HUES6 (cell line): ENCODE measurements at regions not wholly inside any gene's neighbourhood (a gene's known extent, or its start where the extent isn't known, plus 50 kb on each side); places are given as distances from the start of the nearest gene placed in this dataset.

Source experiments
- H3K27ac ChIP-seq: 2 replicates; pipeline ENCODE4 v1.7.0; 2013; ENCODE audit warnings: low read depth, mild to moderate bottlenecking, low read length, inconsistent platforms
- H3K27me3 ChIP-seq: 2 replicates; pipeline ENCODE4 v1.6.1; 2013; ENCODE audit warnings: low read length; ENCODE audit not compliant: control insufficient read depth, insufficient read depth
- H3K36me3 ChIP-seq: 2 replicates; pipeline ENCODE4 v1.6.1; 2013; ENCODE audit warnings: low read length; ENCODE audit not compliant: control insufficient read depth, insufficient read depth
- H3K4me1 ChIP-seq: 2 replicates; pipeline ENCODE4 v1.6.1; 2013; ENCODE audit warnings: low read length; ENCODE audit not compliant: control insufficient read depth, insufficient read depth
- H3K4me3 ChIP-seq: 2 replicates; pipeline ENCODE4 v1.5.1; 2013; ENCODE audit warnings: low read depth, low read length
- H3K9ac ChIP-seq: one replicate; pipeline ENCODE4 v1.6.1; 2013; ENCODE audit warnings: mild to moderate bottlenecking, low read length
- H3K9me3 ChIP-seq: 2 replicates; pipeline ENCODE4 v1.6.1; 2013; ENCODE audit warnings: low read depth, low read length; ENCODE audit not compliant: control insufficient read depth, insufficient read depth

GRCh38 chr17:71480099-71480498 is 640.7 kb upstream of the SOX9 start:
- H3K4me1 ChIP-seq = no peaks in the 10 kb centered on the region
- H3K4me3 ChIP-seq = no peak overlapping the region
- H3K27ac ChIP-seq = no peak overlapping the region
- no peaks in the 10 kb centered on the region for H3K27me3 ChIP-seq
- no peak overlapping the region for H3K9ac ChIP-seq
- H3K36me3 ChIP-seq = no peaks in the 10 kb centered on the region
- H3K9me3 ChIP-seq = no peaks in the 10 kb centered on the region

- Histone ChIP-seq H3K9ac (no peak overlapping the region), H3K27ac (no peak overlapping the region)
Measured at GRCh38 chr17:71482625-71483024, 638.2 kb upstream of the SOX9 start.

GRCh38 chr17:71484546-71484945 is 636.3 kb upstream of the SOX9 start:
- Histone ChIP-seq H3K4me1 (no peaks in the 10 kb centered on the region), H3K27me3 (no peaks in the 10 kb centered on the region), H3K9ac (no peak overlapping the region), H3K4me3 (no peak overlapping the region), H3K36me3 (no peaks in the 10 kb centered on the region), H3K27ac (no peak overlapping the region), H3K9me3 (no peaks in the 10 kb centered on the region)

More at GRCh38 chr17:71482625-71483024, 638.2 kb upstream of the SOX9 start:
- no peaks in the 10 kb centered on the region for H3K27me3 ChIP-seq
- no peaks in the 10 kb centered on the region for H3K9me3 ChIP-seq
- no peaks in the 10 kb centered on the region for H3K4me1 ChIP-seq
- no peak overlapping the region for H3K4me3 ChIP-seq
- no peaks in the 10 kb centered on the region for H3K36me3 ChIP-seq

- H3K9me3 ChIP-seq = no peaks in the 10 kb centered on the region
- no peak overlapping the region for H3K4me3 ChIP-seq
- no peak overlapping the region for H3K9ac ChIP-seq
- no peaks in the 10 kb centered on the region for H3K4me1 ChIP-seq
- no peak overlapping the region for H3K27ac ChIP-seq
- H3K36me3 ChIP-seq = no peaks in the 10 kb centered on the region
- H3K27me3 ChIP-seq = no peaks in the 10 kb centered on the region
Measured at GRCh38 chr17:71485426-71485825, 635.4 kb upstream of the SOX9 start.

- Histone ChIP-seq H3K4me3 (no peak overlapping the region), H3K4me1 (no peaks in the 10 kb centered on the region), H3K27me3 (no peaks in the 10 kb centered on the region), H3K9ac (no peak overlapping the region), H3K36me3 (no peaks in the 10 kb centered on the region), H3K9me3 (no peaks in the 10 kb centered on the region), H3K27ac (no peak overlapping the region)
Measured at GRCh38 chr17:71486261-71486660, 634.6 kb upstream of the SOX9 start.

GRCh38 chr17:71488851-71489250 is 632.0 kb upstream of the SOX9 start:
- H3K4me1 ChIP-seq = no peaks in the 10 kb centered on the region
- H3K27me3 ChIP-seq = no peaks in the 10 kb centered on the region
- H3K36me3 ChIP-seq = no peaks in the 10 kb centered on the region
- no peak overlapping the region for H3K9ac ChIP-seq
- no peaks in the 10 kb centered on the region for H3K9me3 ChIP-seq
- H3K27ac ChIP-seq = no peak overlapping the region
- no peak overlapping the region for H3K4me3 ChIP-seq

GRCh38 chr17:71494062-71494855 is 626.6 kb upstream of the SOX9 start:
- Histone ChIP-seq H3K4me1 (no peaks in the 10 kb centered on the region), H3K27ac (no peak overlapping the region), H3K36me3 (no peaks in the 10 kb centered on the region), H3K27me3 (no peaks in the 10 kb centered on the region), H3K9me3 (no peaks in the 10 kb centered on the region), H3K9ac (no peak overlapping the region), H3K4me3 (no peak overlapping the region)

GRCh38 chr17:71495420-71495819 is 625.4 kb upstream of the SOX9 start:
- Histone ChIP-seq H3K9me3 (no peaks in the 10 kb centered on the region), H3K27ac (no peak overlapping the region), H3K9ac (no peak overlapping the region), H3K27me3 (no peaks in the 10 kb centered on the region), H3K4me3 (no peak overlapping the region), H3K36me3 (no peaks in the 10 kb centered on the region), H3K4me1 (no peaks in the 10 kb centered on the region)

- no peak overlapping the region for H3K9ac ChIP-seq
- H3K36me3 ChIP-seq = no peaks in the 10 kb centered on the region
- H3K4me1 ChIP-seq = no peaks in the 10 kb centered on the region
- no peak overlapping the region for H3K4me3 ChIP-seq
- H3K27me3 ChIP-seq = no peaks in the 10 kb centered on the region
- H3K27ac ChIP-seq = no peak overlapping the region
- no peaks in the 10 kb centered on the region for H3K9me3 ChIP-seq
Measured at GRCh38 chr17:71496552-71496951, 624.3 kb upstream of the SOX9 start.

GRCh38 chr17:71500761-71501555 is 619.9 kb upstream of the SOX9 start:
- H3K9me3 ChIP-seq = no peaks in the 10 kb centered on the region
- H3K4me1 ChIP-seq = no peaks in the 10 kb centered on the region
- no peak overlapping the region for H3K9ac ChIP-seq
- no peak overlapping the region for H3K27ac ChIP-seq
- no peak overlapping the region for H3K4me3 ChIP-seq
- H3K36me3 ChIP-seq = no peaks in the 10 kb centered on the region
- H3K27me3 ChIP-seq = no peaks in the 10 kb centered on the region

- Histone ChIP-seq H3K9ac (no peak overlapping the region), H3K4me3 (no peak overlapping the region), H3K36me3 (no peaks in the 10 kb centered on the region), H3K27me3 (no peaks in the 10 kb centered on the region), H3K27ac (no peak overlapping the region), H3K9me3 (no peaks in the 10 kb centered on the region), H3K4me1 (no peaks in the 10 kb centered on the region)
Measured at GRCh38 chr17:71501711-71502110, 619.1 kb upstream of the SOX9 start.
